CD4-positive, alpha-beta T cell (primary cell): ENCODE measurements at regions not wholly inside any gene's neighbourhood (a gene's known extent, or its start where the extent isn't known, plus 50 kb on each side); places are given as distances from the start of the nearest gene placed in this dataset.

ENCODE experiments used
- ATAC-seq: fragments of 200-7000 bp; cut with Tn5 transposase; one replicate; pipeline ENCODE4 v1.10.0; 2022; ENCODE audit warnings: mild to moderate bottlenecking; ENCODE audit not compliant: poor library complexity
- CTCF ChIA-PET: fragments of 350-600 bp; sonication (Branson Sonifier 250); formaldehyde crosslinking; loops from one replicate; lab custom pipeline; 2021; ENCODE audit warnings: antibody characterized with exemption, inconsistent platforms; lab: Charles Lee
- POLR2A ChIA-PET: fragments of 350-600 bp; sonication (Branson Sonifier 250); formaldehyde crosslinking; loops from one replicate; lab custom pipeline; 2021; ENCODE audit warnings: antibody characterized with exemption, inconsistent platforms; lab: Charles Lee
- DNase-seq, 14 experiments: peaks; one replicate each; pipeline ENCODE4 v3.0.0-alpha.2; 2013 to 2020; ENCODE audit warnings: mixed read lengths in 2 of 14
- H3K27ac ChIP-seq, 2 donors: one replicate each; pipeline versions ENCODE4 v1.5.1 to v1.7.0; 2013; ENCODE audit warnings: low read length in 2 of 2, low read depth in 1 of 2, mild to moderate bottlenecking in 1 of 2
- H3K27me3 ChIP-seq, 2 experiments: 1 replicate in 1 of 2; 2 replicates in 1 of 2; pipeline versions ENCODE4 v1.6.1 to v1.7.0; 2013; ENCODE audit warnings: low read length in 2 of 2, control low read depth in 1 of 2, mild to moderate bottlenecking in 1 of 2, moderate library complexity in 1 of 2; ENCODE audit not compliant: insufficient read depth in 2 of 2, control insufficient read depth in 1 of 2
- H3K36me3 ChIP-seq: one replicate; pipeline ENCODE4 v1.6.1; 2013; ENCODE audit warnings: low read length, control low read depth; ENCODE audit not compliant: insufficient read depth
- H3K4me1 ChIP-seq: one replicate; pipeline ENCODE4 v1.6.1; 2013; ENCODE audit warnings: low read length, control low read depth; ENCODE audit not compliant: insufficient read depth
- H3K4me3 ChIP-seq: one replicate; pipeline ENCODE4 v1.5.1; 2013; ENCODE audit warnings: mild to moderate bottlenecking, low read length, moderate library complexity
- H3K9me3 ChIP-seq, 2 experiments: 1 replicate in 1 of 2; 2 replicates in 1 of 2; pipeline versions ENCODE4 v1.6.1 to v1.7.0; 2013; ENCODE audit warnings: low read length in 2 of 2, mild to moderate bottlenecking in 2 of 2, control low read depth in 1 of 2, moderate library complexity in 1 of 2; ENCODE audit not compliant: control insufficient read depth in 1 of 2, insufficient read depth in 1 of 2
- H3K27ac Mint-ChIP-seq: one replicate; pipeline ENCODE4 v1.8.0; 2020; ENCODE audit warnings: mixed read lengths
- H3K27me3 Mint-ChIP-seq: one replicate; pipeline ENCODE4 v1.8.0; 2021; ENCODE audit warnings: mixed read lengths
- H3K36me3 Mint-ChIP-seq: one replicate; pipeline ENCODE4 v1.8.0; 2021; ENCODE audit warnings: low read depth, mixed read lengths
- H3K4me1 Mint-ChIP-seq: one replicate; pipeline ENCODE4 v1.8.0; 2021; ENCODE audit warnings: low read depth, mixed read lengths
- H3K4me3 Mint-ChIP-seq: one replicate; pipeline ENCODE4 v1.8.0; 2020; ENCODE audit warnings: mild to moderate bottlenecking, mixed read lengths
- H3K9me3 Mint-ChIP-seq: one replicate; pipeline ENCODE4 v1.8.0; 2020; ENCODE audit warnings: mixed read lengths
- CTCF ChIP-seq: fragments of 200-600 bp; IDR thresholded peaks from one replicate; pipeline ENCODE4 v1.8.0; 2022; ENCODE audit warnings: antibody characterized with exemption, mild to moderate bottlenecking
- intact Hi-C, 2 experiments: fragments of 100-400 bp; cut with DNase I in 1 of 2; cut with micrococcal nuclease in 1 of 2; formaldehyde crosslinking; loops; one replicate each; pipeline versions ENCODE4 v1.15.1 to v1.9.0; 2023 to 2025; cut with DNase I, micrococcal nuclease

GRCh38 chr13:22538400-22538799 is 642.4 kb upstream of the SGCG start:
- Mint-ChIP-seq H3K36me3 (no peaks in the 10 kb centered on the region), H3K27me3 (no peaks in the 10 kb centered on the region), H3K27ac (no peak overlapping the region), H3K4me1 (no peaks in the 10 kb centered on the region), H3K4me3 (no peak overlapping the region), H3K9me3 (no peaks in the 10 kb centered on the region)
- H3K4me1 ChIP-seq: no peaks in the 10 kb centered on the region
- H3K36me3 ChIP-seq: no peaks in the 10 kb centered on the region
- no peaks in the 10 kb centered on the region for H3K27me3 ChIP-seq
- intact Hi-C loops: no loop called here
- no peak for TF ChIP-seq CTCF
- DNase-seq: no peak
- ChIA-PET POLR2A (no interaction called here), CTCF (no interaction called here)
- no peak for ATAC-seq
- H3K27ac ChIP-seq: no peak overlapping the region
- H3K4me3 ChIP-seq: no peak overlapping the region
- H3K9me3 ChIP-seq: peaks cover 0 to 4% of the 10 kb centered on the region in 2 experiments

- Mint-ChIP-seq H3K9me3 (peaks cover 7% of the 10 kb centered on the region), H3K4me1 (no peaks in the 10 kb centered on the region), H3K27ac (no peak overlapping the region), H3K36me3 (no peaks in the 10 kb centered on the region), H3K27me3 (peaks cover 13% of the 10 kb centered on the region), H3K4me3 (no peak overlapping the region)
- TF ChIP-seq CTCF: no peak
- ChIA-PET CTCF (no interaction called here), POLR2A (no interaction called here)
- H3K36me3 ChIP-seq: no peaks in the 10 kb centered on the region
- H3K27ac ChIP-seq: no peak overlapping the region
- intact Hi-C loops: no loop called here
- peaks cover 0 to 3% of the 10 kb centered on the region in 2 experiments for H3K9me3 ChIP-seq
- DNase-seq: no peak
- H3K4me3 ChIP-seq: no peak overlapping the region
- no peaks in the 10 kb centered on the region for H3K27me3 ChIP-seq
- H3K4me1 ChIP-seq: no peaks in the 10 kb centered on the region
- ATAC-seq: no peak
Measured at GRCh38 chr13:22549126-22549525, 631.7 kb upstream of the SGCG start.

- TF ChIP-seq CTCF: no peak
- ATAC-seq (no peak), DNase-seq (no peak)
- no peaks in the 10 kb centered on the region for H3K4me1 ChIP-seq
- no peaks in the 10 kb centered on the region for H3K36me3 ChIP-seq
- ChIA-PET CTCF (no interaction called here), POLR2A (no interaction called here)
- Mint-ChIP-seq H3K4me3 (no peak overlapping the region), H3K27ac (no peak overlapping the region), H3K36me3 (no peaks in the 10 kb centered on the region), H3K9me3 (peaks cover 9% of the 10 kb centered on the region), H3K27me3 (no peaks in the 10 kb centered on the region), H3K4me1 (no peaks in the 10 kb centered on the region)
- peaks cover 0 to 8% of the 10 kb centered on the region in 2 experiments for H3K9me3 ChIP-seq
- no peaks in the 10 kb centered on the region for H3K27me3 ChIP-seq
- H3K4me3 ChIP-seq: no peak overlapping the region
- intact Hi-C loops: no loop called here
- H3K27ac ChIP-seq: no peak overlapping the region
Measured at GRCh38 chr13:22561581-22561980, 619.2 kb upstream of the SGCG start.
